Neural cell (in vitro differentiated cells): ENCODE measurements at regions not wholly inside any gene's neighbourhood (a gene's known extent, or its start where the extent isn't known, plus 50 kb on each side); places are given as distances from the start of the nearest gene placed in this dataset.
"Not testable (repeated sequence)": the region's sequence is repeated elsewhere in the genome, so short reads cannot be mapped to it uniquely, and the experiment has no call there.

ENCODE experiments used
- H2AFZ ChIP-seq: fragments of 200-600, 300-800 bp; sonication (generic), shearing (Covaris generic); 2 replicates; pipeline ENCODE4 v1.6.0; 2014; ENCODE audit warnings: low read depth, mild to moderate bottlenecking, antibody characterized with exemption, low read length, moderate library complexity
- H3F3A ChIP-seq: fragments of 200-600 bp; shearing (Covaris generic); 2 replicates; pipeline ENCODE4 v1.6.1; 2016; ENCODE audit warnings: mild to moderate bottlenecking, moderate library complexity, mixed read lengths, antibody characterized with exemption, low read length; ENCODE audit not compliant: insufficient read depth, poor library complexity, severe bottlenecking
- H3K27ac ChIP-seq: fragments of 200-600, 300-800 bp; sonication (generic), shearing (Covaris generic); 2 replicates; pipeline ENCODE4 v1.5.1; 2014; ENCODE audit warnings: mild to moderate bottlenecking, low read length, moderate library complexity
- H3K27me3 ChIP-seq: fragments of 300-800, 200-600 bp; sonication (generic), shearing (Covaris generic); 2 replicates; pipeline ENCODE4 v1.6.0; 2014; ENCODE audit warnings: mild to moderate bottlenecking, low read depth, low read length, moderate library complexity; ENCODE audit not compliant: insufficient read depth
- H3K36me3 ChIP-seq: fragments of 300-800, 200-600 bp; sonication (generic), shearing (Covaris generic); 2 replicates; pipeline ENCODE4 v1.5.1; 2014; ENCODE audit warnings: mild to moderate bottlenecking, antibody characterized with exemption, low read length, moderate library complexity; ENCODE audit not compliant: insufficient read depth
- H3K4me2 ChIP-seq: fragments of 300-800, 200-600 bp; sonication (generic), shearing (Covaris generic); 2 replicates; pipeline ENCODE4 v1.6.0; 2014; ENCODE audit warnings: mild to moderate bottlenecking, low read length
- H3K4me3 ChIP-seq: fragments of 300-800, 200-600 bp; sonication (generic), shearing (Covaris generic); 2 replicates; pipeline ENCODE4 v1.5.1; 2014; ENCODE audit warnings: mild to moderate bottlenecking, low read length, moderate library complexity
- H3K79me2 ChIP-seq: fragments of 200-600 bp; shearing (Covaris generic); replicated peaks from 2 replicates; pipeline ENCODE4 v1.6.0; 2014; ENCODE audit warnings: mild to moderate bottlenecking, low read length, moderate library complexity; ENCODE audit not compliant: insufficient read depth
- H3K9ac ChIP-seq: fragments of 300-800, 200-600 bp; sonication (generic), shearing (Covaris generic); 2 replicates; pipeline ENCODE4 v1.6.1; 2016; ENCODE audit warnings: mild to moderate bottlenecking, low read length, mixed read lengths
- H3K9me2 ChIP-seq: fragments of 200-600 bp; shearing (Covaris generic); 2 replicates; pipeline ENCODE4 v1.6.1; 2016; ENCODE audit warnings: mild to moderate bottlenecking, low read length, mixed read lengths; ENCODE audit not compliant: insufficient read depth
- H3K9me3 ChIP-seq: fragments of 200-600, 300-800 bp; sonication (generic), shearing (Covaris generic); 2 replicates; pipeline ENCODE4 v1.6.1; 2016; ENCODE audit warnings: mild to moderate bottlenecking, mixed run types, low read length, moderate library complexity, mixed read lengths
- H4K20me1 ChIP-seq: fragments of 200-600 bp; shearing (Covaris generic); 2 replicates; pipeline ENCODE4 v1.6.1; 2016; ENCODE audit warnings: mild to moderate bottlenecking, mixed run types; ENCODE audit not compliant: insufficient read depth
- EP300 ChIP-seq: fragments of 450-650 bp; conservative IDR thresholded peaks from 2 replicates; pipeline ENCODE4 v1.6.1; 2014; ENCODE audit warnings: antibody characterized with exemption, mild to moderate bottlenecking, moderate library complexity; ENCODE audit not compliant: poor library complexity, severe bottlenecking
- EZH2 ChIP-seq: fragments of 200-600, 300-800 bp; shearing (Covaris generic), sonication (generic); IDR thresholded peaks from 2 replicates; pipeline ENCODE4 v1.6.1; 2014; ENCODE audit warnings: antibody characterized with exemption, low read length, borderline replicate concordance, mild to moderate bottlenecking; ENCODE audit not compliant: insufficient read depth, poor library complexity, severe bottlenecking
- MXI1 ChIP-seq: fragments of 450-650 bp; conservative IDR thresholded peaks from 2 replicates; pipeline ENCODE4 v1.6.1; 2014; ENCODE audit warnings: antibody characterized with exemption, mild to moderate bottlenecking; ENCODE audit not compliant: poor library complexity, severe bottlenecking
- POLR2AphosphoS5 ChIP-seq: IDR thresholded peaks from 2 replicates; pipeline ENCODE4 v1.6.1; 2012
- RAD21 ChIP-seq: fragments of 450-650 bp; conservative IDR thresholded peaks from 2 replicates; pipeline ENCODE4 v1.6.1; 2014; ENCODE audit warnings: antibody characterized with exemption, mild to moderate bottlenecking, moderate library complexity
- SMC3 ChIP-seq: fragments of 450-650 bp; conservative IDR thresholded peaks from 2 replicates; pipeline ENCODE4 v1.6.1; 2014; ENCODE audit warnings: antibody characterized with exemption, mild to moderate bottlenecking, moderate library complexity; ENCODE audit not compliant: poor library complexity
- TAF1 ChIP-seq: IDR thresholded peaks from 2 replicates; pipeline ENCODE4 v1.6.1; 2012; ENCODE audit warnings: low read depth
- TF ChIP-seq, protein P1 (sequence below): IDR thresholded peaks from 2 replicates; pipeline ENCODE4 v1.6.1; 2012; ENCODE audit warnings: borderline replicate concordance
- TF ChIP-seq, protein P2 (sequence below): fragments of 450-650 bp; IDR thresholded peaks from 2 replicates; pipeline ENCODE4 v1.5.1; 2014; ENCODE audit warnings: antibody characterized with exemption, mild to moderate bottlenecking, moderate library complexity; ENCODE audit not compliant: poor library complexity, severe bottlenecking

DNA sequence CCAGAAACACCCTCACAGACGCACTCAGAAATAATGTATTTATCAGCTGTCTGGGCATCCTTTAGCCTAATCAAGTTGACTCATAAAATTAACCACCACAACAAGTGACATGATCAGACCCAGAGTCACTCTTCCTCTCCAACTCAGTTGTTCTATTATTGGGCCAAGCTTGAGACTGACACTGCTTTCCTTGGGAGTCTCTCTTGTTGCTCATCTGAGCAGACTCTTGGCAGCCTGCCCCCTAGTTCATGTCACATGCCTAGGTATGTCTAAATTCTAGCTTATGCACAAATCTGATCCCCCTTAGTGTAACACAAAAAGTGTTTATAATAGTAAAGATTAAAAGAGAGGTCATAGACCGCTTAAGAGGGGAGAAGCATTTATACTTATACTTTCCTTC, 72.6 kb upstream of the ADAMTS3 start:
- Histone ChIP-seq H3K9ac (no peak overlapping the region), H4K20me1 (no peaks in the 10 kb centered on the region), H3K79me2 (no peaks in the 10 kb centered on the region), H3F3A (no peaks in the 10 kb centered on the region), H3K27ac (no peak overlapping the region), H3K9me2 (no peaks in the 10 kb centered on the region), H3K9me3 (no peaks in the 10 kb centered on the region), H3K4me3 (no peak overlapping the region), H3K36me3 (no peaks in the 10 kb centered on the region), H3K27me3 (no peaks in the 10 kb centered on the region), H3K4me2 (no peak overlapping the region), H2AFZ (no peak overlapping the region)
- TF ChIP-seq, protein P1, sequence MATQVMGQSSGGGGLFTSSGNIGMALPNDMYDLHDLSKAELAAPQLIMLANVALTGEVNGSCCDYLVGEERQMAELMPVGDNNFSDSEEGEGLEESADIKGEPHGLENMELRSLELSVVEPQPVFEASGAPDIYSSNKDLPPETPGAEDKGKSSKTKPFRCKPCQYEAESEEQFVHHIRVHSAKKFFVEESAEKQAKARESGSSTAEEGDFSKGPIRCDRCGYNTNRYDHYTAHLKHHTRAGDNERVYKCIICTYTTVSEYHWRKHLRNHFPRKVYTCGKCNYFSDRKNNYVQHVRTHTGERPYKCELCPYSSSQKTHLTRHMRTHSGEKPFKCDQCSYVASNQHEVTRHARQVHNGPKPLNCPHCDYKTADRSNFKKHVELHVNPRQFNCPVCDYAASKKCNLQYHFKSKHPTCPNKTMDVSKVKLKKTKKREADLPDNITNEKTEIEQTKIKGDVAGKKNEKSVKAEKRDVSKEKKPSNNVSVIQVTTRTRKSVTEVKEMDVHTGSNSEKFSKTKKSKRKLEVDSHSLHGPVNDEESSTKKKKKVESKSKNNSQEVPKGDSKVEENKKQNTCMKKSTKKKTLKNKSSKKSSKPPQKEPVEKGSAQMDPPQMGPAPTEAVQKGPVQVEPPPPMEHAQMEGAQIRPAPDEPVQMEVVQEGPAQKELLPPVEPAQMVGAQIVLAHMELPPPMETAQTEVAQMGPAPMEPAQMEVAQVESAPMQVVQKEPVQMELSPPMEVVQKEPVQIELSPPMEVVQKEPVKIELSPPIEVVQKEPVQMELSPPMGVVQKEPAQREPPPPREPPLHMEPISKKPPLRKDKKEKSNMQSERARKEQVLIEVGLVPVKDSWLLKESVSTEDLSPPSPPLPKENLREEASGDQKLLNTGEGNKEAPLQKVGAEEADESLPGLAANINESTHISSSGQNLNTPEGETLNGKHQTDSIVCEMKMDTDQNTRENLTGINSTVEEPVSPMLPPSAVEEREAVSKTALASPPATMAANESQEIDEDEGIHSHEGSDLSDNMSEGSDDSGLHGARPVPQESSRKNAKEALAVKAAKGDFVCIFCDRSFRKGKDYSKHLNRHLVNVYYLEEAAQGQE = no peak
- TF ChIP-seq, protein P2, sequence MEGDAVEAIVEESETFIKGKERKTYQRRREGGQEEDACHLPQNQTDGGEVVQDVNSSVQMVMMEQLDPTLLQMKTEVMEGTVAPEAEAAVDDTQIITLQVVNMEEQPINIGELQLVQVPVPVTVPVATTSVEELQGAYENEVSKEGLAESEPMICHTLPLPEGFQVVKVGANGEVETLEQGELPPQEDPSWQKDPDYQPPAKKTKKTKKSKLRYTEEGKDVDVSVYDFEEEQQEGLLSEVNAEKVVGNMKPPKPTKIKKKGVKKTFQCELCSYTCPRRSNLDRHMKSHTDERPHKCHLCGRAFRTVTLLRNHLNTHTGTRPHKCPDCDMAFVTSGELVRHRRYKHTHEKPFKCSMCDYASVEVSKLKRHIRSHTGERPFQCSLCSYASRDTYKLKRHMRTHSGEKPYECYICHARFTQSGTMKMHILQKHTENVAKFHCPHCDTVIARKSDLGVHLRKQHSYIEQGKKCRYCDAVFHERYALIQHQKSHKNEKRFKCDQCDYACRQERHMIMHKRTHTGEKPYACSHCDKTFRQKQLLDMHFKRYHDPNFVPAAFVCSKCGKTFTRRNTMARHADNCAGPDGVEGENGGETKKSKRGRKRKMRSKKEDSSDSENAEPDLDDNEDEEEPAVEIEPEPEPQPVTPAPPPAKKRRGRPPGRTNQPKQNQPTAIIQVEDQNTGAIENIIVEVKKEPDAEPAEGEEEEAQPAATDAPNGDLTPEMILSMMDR = no peak
- TF ChIP-seq SMC3 = no peak
- no peak for TF ChIP-seq TAF1
- TF ChIP-seq EZH2 = no peak
- no peak for TF ChIP-seq MXI1
- no peak for TF ChIP-seq EP300
- TF ChIP-seq POLR2AphosphoS5 = no peak
- TF ChIP-seq RAD21 = no peak

DNA sequence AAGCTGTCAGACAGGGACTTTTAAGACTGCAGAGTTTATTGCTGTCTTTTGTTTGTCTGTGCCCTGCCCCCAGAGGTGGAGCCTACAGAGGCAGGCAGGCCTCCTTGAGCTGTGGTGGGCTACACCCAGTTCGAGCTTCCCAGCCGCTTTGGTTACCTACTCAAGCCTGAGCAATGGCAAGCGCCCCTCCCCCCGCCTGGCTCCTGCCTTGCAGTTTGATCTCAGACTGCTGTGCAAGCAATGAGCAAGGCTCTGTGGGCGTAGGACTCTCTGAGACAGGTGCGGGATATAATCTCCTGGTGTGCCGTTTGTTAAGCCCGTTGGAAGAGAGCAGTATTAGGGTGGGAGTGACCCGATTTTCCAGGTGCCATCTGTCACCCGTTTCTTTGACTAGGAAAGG, 67.8 kb upstream of the ADAMTS3 start:
- not testable (repeated sequence) for H4K20me1 ChIP-seq, H3K4me2 ChIP-seq, H3F3A ChIP-seq

DNA sequence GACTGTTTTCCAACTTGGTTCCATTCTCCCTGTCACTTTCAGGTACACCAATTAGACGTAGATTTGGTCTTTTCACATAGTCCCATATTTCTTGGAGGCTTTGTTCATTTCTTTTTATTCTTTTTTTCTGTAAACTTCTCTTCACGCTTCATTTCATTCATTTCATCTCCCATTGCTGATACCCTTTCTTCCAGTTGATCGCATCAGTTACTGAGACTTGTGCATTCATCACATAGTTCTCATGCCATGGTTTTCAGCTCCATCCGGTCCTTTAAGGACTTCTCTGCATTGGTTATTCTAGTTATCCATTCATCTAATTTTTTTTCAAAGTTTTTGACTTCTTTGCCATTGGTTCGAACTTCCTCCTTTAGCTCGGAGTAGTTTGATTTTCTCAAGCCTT, 66.9 kb upstream of the ADAMTS3 start:
- not testable (repeated sequence) for H3K27ac ChIP-seq, H3K9me2 ChIP-seq, H3K79me2 ChIP-seq, H3K9me3 ChIP-seq, H3K4me3 ChIP-seq, H2AFZ ChIP-seq, H4K20me1 ChIP-seq, H3K27me3 ChIP-seq, H3K36me3 ChIP-seq, H3F3A ChIP-seq, H3K4me2 ChIP-seq, H3K9ac ChIP-seq

More for the DNA sequence above, 67.8 kb upstream of the ADAMTS3 start:
- H3K79me2 ChIP-seq, H3K27ac ChIP-seq, H3K9me2 ChIP-seq, H3K4me3 ChIP-seq, H3K9me3 ChIP-seq, H3K36me3 ChIP-seq, H2AFZ ChIP-seq, H3K27me3 ChIP-seq, H3K9ac ChIP-seq: not testable (repeated sequence)

DNA sequence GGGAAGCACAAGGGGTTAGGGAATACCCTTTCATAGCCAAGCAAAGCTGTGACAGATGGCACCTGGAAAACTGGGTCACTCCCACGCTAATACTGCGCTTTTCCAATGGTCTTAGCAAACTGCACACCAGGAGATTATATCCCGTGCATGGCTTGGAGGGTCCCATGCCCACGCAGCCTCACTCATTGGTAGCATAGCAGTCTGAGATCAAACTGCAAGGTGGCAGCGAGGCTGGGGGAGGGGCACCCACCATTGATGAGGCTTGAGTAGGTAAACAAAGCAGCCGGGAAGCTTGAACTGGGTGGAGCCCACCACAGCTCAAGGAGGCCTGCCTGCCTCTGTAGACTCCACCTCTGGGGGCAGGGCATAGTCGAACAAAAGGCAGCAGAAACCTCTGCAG, 63.2 kb upstream of the ADAMTS3 start:
- H3K36me3 ChIP-seq, H3F3A ChIP-seq, H3K9ac ChIP-seq, H4K20me1 ChIP-seq, H2AFZ ChIP-seq, H3K79me2 ChIP-seq, H3K9me2 ChIP-seq, H3K27ac ChIP-seq, H3K9me3 ChIP-seq, H3K27me3 ChIP-seq, H3K4me2 ChIP-seq, H3K4me3 ChIP-seq: not testable (repeated sequence)
